ENCODE measurements at regions not wholly inside any gene's neighbourhood (a gene's known extent, or its start where the extent isn't known, plus 50 kb on each side); places are given as distances from the start of the nearest gene placed in this dataset.

DNA sequence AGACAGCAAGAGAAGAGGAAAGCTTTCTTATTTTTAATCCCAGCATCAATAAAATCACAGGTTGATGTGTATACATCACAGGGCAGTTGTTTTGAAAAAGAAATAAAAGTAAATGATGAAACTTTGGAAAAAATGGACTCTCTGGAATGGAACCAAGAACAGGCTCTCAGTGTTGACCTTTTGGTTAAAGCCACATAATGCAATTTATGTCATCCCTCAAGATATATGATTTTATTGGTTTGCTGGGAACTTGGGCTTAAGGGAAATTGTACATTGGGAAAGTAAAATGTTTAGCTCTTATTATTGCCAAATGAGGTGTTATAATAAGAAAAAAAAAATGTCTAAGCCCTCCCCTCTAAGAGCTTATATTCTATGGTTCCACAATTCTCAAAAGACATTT is 139.8 kb upstream of the MTNR1B start:
- TF ChIP-seq, protein P1, sequence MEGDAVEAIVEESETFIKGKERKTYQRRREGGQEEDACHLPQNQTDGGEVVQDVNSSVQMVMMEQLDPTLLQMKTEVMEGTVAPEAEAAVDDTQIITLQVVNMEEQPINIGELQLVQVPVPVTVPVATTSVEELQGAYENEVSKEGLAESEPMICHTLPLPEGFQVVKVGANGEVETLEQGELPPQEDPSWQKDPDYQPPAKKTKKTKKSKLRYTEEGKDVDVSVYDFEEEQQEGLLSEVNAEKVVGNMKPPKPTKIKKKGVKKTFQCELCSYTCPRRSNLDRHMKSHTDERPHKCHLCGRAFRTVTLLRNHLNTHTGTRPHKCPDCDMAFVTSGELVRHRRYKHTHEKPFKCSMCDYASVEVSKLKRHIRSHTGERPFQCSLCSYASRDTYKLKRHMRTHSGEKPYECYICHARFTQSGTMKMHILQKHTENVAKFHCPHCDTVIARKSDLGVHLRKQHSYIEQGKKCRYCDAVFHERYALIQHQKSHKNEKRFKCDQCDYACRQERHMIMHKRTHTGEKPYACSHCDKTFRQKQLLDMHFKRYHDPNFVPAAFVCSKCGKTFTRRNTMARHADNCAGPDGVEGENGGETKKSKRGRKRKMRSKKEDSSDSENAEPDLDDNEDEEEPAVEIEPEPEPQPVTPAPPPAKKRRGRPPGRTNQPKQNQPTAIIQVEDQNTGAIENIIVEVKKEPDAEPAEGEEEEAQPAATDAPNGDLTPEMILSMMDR (optimal IDR thresholded peaks at IDR 0.05 in 1 of 3, IDR thresholded peaks at IDR 0.05 in 1 of 3, conservative IDR thresholded peaks at IDR 0.05 in 1 of 3; ENCODE audit: extremely low read depth in 1 of 3, insufficient read depth in 2 of 3, low read length in 3 of 3) = no peak
- TF ChIP-seq EZH2 (IDR thresholded peaks at IDR 0.05; ENCODE audit: low read length) = no peak

Measured in keratinocyte (primary cell).